Transverse colon (tissue), 4 donors: ENCODE measurements at regions not wholly inside any gene's neighbourhood (a gene's known extent, or its start where the extent isn't known, plus 50 kb on each side); places are given as distances from the start of the nearest gene placed in this dataset.

Source experiments
- EP300 ChIP-seq: sonication (generic); formaldehyde crosslinking; IDR thresholded peaks from one replicate; pipeline ENCODE4 v1.6.1; 2017; ENCODE audit warnings: antibody characterized with exemption, low read depth
- POLR2A ChIP-seq: fragments of 450-650 bp; IDR thresholded peaks from one replicate; pipeline ENCODE4 v1.6.1; 2016; ENCODE audit warnings: antibody characterized with exemption, mild to moderate bottlenecking, moderate library complexity
- POLR2AphosphoS5 ChIP-seq, 3 donors: sonication (generic); formaldehyde crosslinking; IDR thresholded peaks; one replicate each; pipeline ENCODE4 v1.6.1; 2016; ENCODE audit warnings: antibody characterized with exemption in 3 of 3
- TF ChIP-seq, protein P1 (sequence below), 5 experiments: fragments of 200-600 bp in 3 of 5; fragments of 450-650 bp in 2 of 5; sonication (generic) in 3 of 5; IDR thresholded peaks; 1 replicate in 2 of 5; 2 replicates in 3 of 5; pipeline ENCODE4 v1.5.1; 2016 to 2017; ENCODE audit warnings: antibody characterized with exemption in 5 of 5, inconsistent platforms in 3 of 5, mild to moderate bottlenecking in 2 of 5, moderate library complexity in 1 of 5

GRCh38 chr1:198970916-198971315 is 332.1 kb downstream of the PTPRC start:
- TF ChIP-seq, protein P1, sequence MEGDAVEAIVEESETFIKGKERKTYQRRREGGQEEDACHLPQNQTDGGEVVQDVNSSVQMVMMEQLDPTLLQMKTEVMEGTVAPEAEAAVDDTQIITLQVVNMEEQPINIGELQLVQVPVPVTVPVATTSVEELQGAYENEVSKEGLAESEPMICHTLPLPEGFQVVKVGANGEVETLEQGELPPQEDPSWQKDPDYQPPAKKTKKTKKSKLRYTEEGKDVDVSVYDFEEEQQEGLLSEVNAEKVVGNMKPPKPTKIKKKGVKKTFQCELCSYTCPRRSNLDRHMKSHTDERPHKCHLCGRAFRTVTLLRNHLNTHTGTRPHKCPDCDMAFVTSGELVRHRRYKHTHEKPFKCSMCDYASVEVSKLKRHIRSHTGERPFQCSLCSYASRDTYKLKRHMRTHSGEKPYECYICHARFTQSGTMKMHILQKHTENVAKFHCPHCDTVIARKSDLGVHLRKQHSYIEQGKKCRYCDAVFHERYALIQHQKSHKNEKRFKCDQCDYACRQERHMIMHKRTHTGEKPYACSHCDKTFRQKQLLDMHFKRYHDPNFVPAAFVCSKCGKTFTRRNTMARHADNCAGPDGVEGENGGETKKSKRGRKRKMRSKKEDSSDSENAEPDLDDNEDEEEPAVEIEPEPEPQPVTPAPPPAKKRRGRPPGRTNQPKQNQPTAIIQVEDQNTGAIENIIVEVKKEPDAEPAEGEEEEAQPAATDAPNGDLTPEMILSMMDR (IDR thresholded peaks at IDR 0.05): no peak
- no peak for TF ChIP-seq POLR2AphosphoS5 (IDR thresholded peaks at IDR 0.05)
- no peak for TF ChIP-seq POLR2A
- TF ChIP-seq EP300: no peak
